ENCODE measurements at regions not wholly inside any gene's neighbourhood (a gene's known extent, or its start where the extent isn't known, plus 50 kb on each side); places are given as distances from the start of the nearest gene placed in this dataset.

- H2AFZ ChIP-seq (ENCODE audit: low read length) = no peak overlapping the region
- H3K27me3 ChIP-seq (ENCODE audit: insufficient read depth, low read length) = no peaks in the 10 kb centered on the region
- no peak overlapping the region for H2BK5ac ChIP-seq (ENCODE audit: insufficient read length, low read length)
- H3K23me2 ChIP-seq (ENCODE audit: insufficient read length, low read depth, low read length, poor library complexity, severe bottlenecking) = no peaks in the 10 kb centered on the region
- peaks cover 5 to 9% of the 10 kb centered on the region in 2 experiments for H3K9me3 Mint-ChIP-seq
- H3K79me2 ChIP-seq (ENCODE audit: insufficient read depth, low read length) = no peaks in the 10 kb centered on the region
- H3K36me3 Mint-ChIP-seq (ENCODE audit: insufficient read depth in 1 of 3, low read depth in 3 of 3) = peaks cover 0 to 7% (median 2%) of the 10 kb centered on the region in 3 experiments; a peak in 3 of 7 replicates
- H3K79me1 ChIP-seq (ENCODE audit: insufficient read depth, low read depth, low read length, poor library complexity, severe bottlenecking) = no peaks in the 10 kb centered on the region
- no peaks in the 10 kb centered on the region for H4K20me1 ChIP-seq (ENCODE audit: control insufficient read depth, insufficient read depth, insufficient read length)
- no peak overlapping the region for H3K9ac ChIP-seq (ENCODE audit: extremely low read depth, insufficient read length, low read length)
- H3K27ac ChIP-seq (ENCODE audit: insufficient read length, low read depth, low read length) = no peak overlapping the region
- H2BK20ac ChIP-seq (ENCODE audit: low read depth, low read length, poor library complexity, severe bottlenecking) = no peak overlapping the region
- no peak overlapping the region for H4K91ac ChIP-seq (ENCODE audit: insufficient read length, low read depth, low read length)
- H2BK120ac ChIP-seq (ENCODE audit: low read depth, low read length, poor library complexity, severe bottlenecking) = no peak overlapping the region
- no peak for DNase-seq
- H3K23ac ChIP-seq (ENCODE audit: insufficient read length, low read depth, low read length) = no peak overlapping the region
- H3K4ac ChIP-seq (ENCODE audit: low read depth, low read length) = no peak overlapping the region
- no peak overlapping the region for H3K4me2 ChIP-seq (ENCODE audit: insufficient read depth, insufficient read length, low read length)
- no peak overlapping the region for H2BK12ac ChIP-seq (ENCODE audit: insufficient read length, low read depth, low read length)
- no peaks in the 10 kb centered on the region for H3K4me1 ChIP-seq (ENCODE audit: insufficient read depth, low read length)
- no peak overlapping the region for H3K18ac ChIP-seq (ENCODE audit: insufficient read length, low read depth, low read length)
- H3K4me1 Mint-ChIP-seq = peaks cover 4 to 9% of the 10 kb centered on the region in 2 experiments
- H4K8ac ChIP-seq (replicated peaks; ENCODE audit: insufficient read length, low read depth, low read length) = no peak overlapping the region
- H3K14ac ChIP-seq (ENCODE audit: insufficient read depth, low read length) = no peak overlapping the region
- H3K27me3 Mint-ChIP-seq (ENCODE audit: low read depth) = peaks cover 10% of the 10 kb centered on the region
- H2AK5ac ChIP-seq (ENCODE audit: insufficient read length, low read length) = no peak overlapping the region
- no peak overlapping the region for H3K4me3 Mint-ChIP-seq
- H3T11ph ChIP-seq (ENCODE audit: low read length) = no peak overlapping the region
- TF ChIP-seq CTCF (conservative IDR thresholded peaks at IDR 0.05) = no peak
- no peaks in the 10 kb centered on the region for H3K9me3 ChIP-seq (ENCODE audit: control insufficient read depth, low read depth, low read length)
- H3K27ac Mint-ChIP-seq = no peak overlapping the region
- H2BK15ac ChIP-seq (ENCODE audit: low read depth, low read length) = no peak overlapping the region
- no peak overlapping the region for H3K56ac ChIP-seq (ENCODE audit: insufficient read length, low read depth, low read length)
- H4K5ac ChIP-seq (ENCODE audit: insufficient read length, low read depth, low read length) = no peak overlapping the region
These were observed 147.2 kb upstream of the EEPD1 start for GRCh38 chr7:36005876-36006275.
